ENCODE measurements at regions not wholly inside any gene's neighbourhood (a gene's known extent, or its start where the extent isn't known, plus 50 kb on each side); places are given as distances from the start of the nearest gene placed in this dataset.

DNA sequence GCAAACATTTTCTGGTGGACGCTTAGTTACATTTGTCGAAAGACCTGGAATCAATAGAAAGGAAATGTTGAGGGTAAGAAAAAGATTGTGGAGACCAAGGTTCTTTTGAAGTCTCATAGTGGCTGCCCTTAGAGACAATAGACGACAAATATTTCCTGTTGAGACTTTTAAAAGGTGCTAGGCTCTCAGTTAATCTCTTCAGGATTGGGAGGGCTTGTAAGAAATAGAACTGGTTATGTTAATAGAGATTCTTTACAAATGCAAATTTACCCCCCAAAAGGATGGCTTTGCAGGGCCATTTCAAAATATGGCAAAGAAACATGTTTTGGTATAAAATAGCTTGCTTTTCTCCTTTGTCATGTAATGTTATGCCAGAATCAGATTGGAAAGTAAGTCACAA is 428.2 kb upstream of the CTNND2 start:
- Mint-ChIP-seq H3K36me3 (ENCODE audit: insufficient read depth in 1 of 3, low read depth in 3 of 3) (peaks cover 13 to 19% (median 13%) of the 10 kb centered on the region in 3 experiments), H3K27ac (peak overlapping the region; percentile 90 to 98 (median 91)), H3K4me1 (peaks cover 58 to 64% of the 10 kb centered on the region in 2 experiments), H3K27me3 (ENCODE audit: low read depth) (no peaks in the 10 kb centered on the region), H3K4me3 (peak overlapping the region in 1 of 2 experiments; percentile 23; a peak in 2 of 5 replicates), H3K9me3 (peaks cover 13 to 15% of the 10 kb centered on the region in 2 experiments)
- H3T11ph ChIP-seq (ENCODE audit: low read length): no peak overlapping the region
- H3K18ac ChIP-seq (ENCODE audit: insufficient read length, low read depth, low read length): no peak overlapping the region
- H3K4me2 ChIP-seq (ENCODE audit: insufficient read depth, insufficient read length, low read length): no peak overlapping the region
- peak overlapping the region; percentile 87 for H3K27ac ChIP-seq (ENCODE audit: insufficient read length, low read depth, low read length)
- no peak overlapping the region for H2AFZ ChIP-seq (ENCODE audit: low read length)
- no peak overlapping the region for H3K56ac ChIP-seq (ENCODE audit: insufficient read length, low read depth, low read length)
- H3K23me2 ChIP-seq (ENCODE audit: insufficient read length, low read depth, low read length, poor library complexity, severe bottlenecking): no peaks in the 10 kb centered on the region
- no peak overlapping the region for H2BK12ac ChIP-seq (ENCODE audit: insufficient read length, low read depth, low read length)
- H2BK5ac ChIP-seq (ENCODE audit: insufficient read length, low read length): no peak overlapping the region
- H4K91ac ChIP-seq (ENCODE audit: insufficient read length, low read depth, low read length): no peak overlapping the region
- no peak overlapping the region for H4K5ac ChIP-seq (ENCODE audit: insufficient read length, low read depth, low read length)
- no peak overlapping the region for H4K8ac ChIP-seq (replicated peaks; ENCODE audit: insufficient read length, low read depth, low read length)
- H3K23ac ChIP-seq (ENCODE audit: insufficient read length, low read depth, low read length): no peak overlapping the region
- TF ChIP-seq, protein P1, sequence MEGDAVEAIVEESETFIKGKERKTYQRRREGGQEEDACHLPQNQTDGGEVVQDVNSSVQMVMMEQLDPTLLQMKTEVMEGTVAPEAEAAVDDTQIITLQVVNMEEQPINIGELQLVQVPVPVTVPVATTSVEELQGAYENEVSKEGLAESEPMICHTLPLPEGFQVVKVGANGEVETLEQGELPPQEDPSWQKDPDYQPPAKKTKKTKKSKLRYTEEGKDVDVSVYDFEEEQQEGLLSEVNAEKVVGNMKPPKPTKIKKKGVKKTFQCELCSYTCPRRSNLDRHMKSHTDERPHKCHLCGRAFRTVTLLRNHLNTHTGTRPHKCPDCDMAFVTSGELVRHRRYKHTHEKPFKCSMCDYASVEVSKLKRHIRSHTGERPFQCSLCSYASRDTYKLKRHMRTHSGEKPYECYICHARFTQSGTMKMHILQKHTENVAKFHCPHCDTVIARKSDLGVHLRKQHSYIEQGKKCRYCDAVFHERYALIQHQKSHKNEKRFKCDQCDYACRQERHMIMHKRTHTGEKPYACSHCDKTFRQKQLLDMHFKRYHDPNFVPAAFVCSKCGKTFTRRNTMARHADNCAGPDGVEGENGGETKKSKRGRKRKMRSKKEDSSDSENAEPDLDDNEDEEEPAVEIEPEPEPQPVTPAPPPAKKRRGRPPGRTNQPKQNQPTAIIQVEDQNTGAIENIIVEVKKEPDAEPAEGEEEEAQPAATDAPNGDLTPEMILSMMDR (conservative IDR thresholded peaks at IDR 0.05): no peak
- no peaks in the 10 kb centered on the region for H3K79me2 ChIP-seq (ENCODE audit: insufficient read depth, low read length)
- peaks cover 7% of the 10 kb centered on the region for H3K9me3 ChIP-seq (ENCODE audit: control insufficient read depth, low read depth, low read length)
- H2BK15ac ChIP-seq (ENCODE audit: low read depth, low read length): no peak overlapping the region
- no peak overlapping the region for H3K14ac ChIP-seq (ENCODE audit: insufficient read depth, low read length)
- no peak overlapping the region for H2AK5ac ChIP-seq (ENCODE audit: insufficient read length, low read length)
- no peak overlapping the region for H2BK20ac ChIP-seq (ENCODE audit: low read depth, low read length, poor library complexity, severe bottlenecking)
- H3K9ac ChIP-seq (ENCODE audit: extremely low read depth, insufficient read length, low read length): no peak overlapping the region
- H4K20me1 ChIP-seq (ENCODE audit: control insufficient read depth, insufficient read depth, insufficient read length): no peaks in the 10 kb centered on the region
- no CpG with 5 or more reads among the region's 3 CpGs for WGBS (ENCODE audit: extremely low coverage, insufficient read length, low lambda C conversion rate)
- DNase-seq: no peak
- no peak overlapping the region for H2BK120ac ChIP-seq (ENCODE audit: low read depth, low read length, poor library complexity, severe bottlenecking)
- H3K4me1 ChIP-seq (ENCODE audit: insufficient read depth, low read length): peaks cover 7% of the 10 kb centered on the region; the same call in 1 of the 2 replicates
- no peak overlapping the region for H3K4ac ChIP-seq (ENCODE audit: low read depth, low read length)
- H3K27me3 ChIP-seq (ENCODE audit: insufficient read depth, low read length): no peaks in the 10 kb centered on the region
- H3K79me1 ChIP-seq (ENCODE audit: insufficient read depth, low read depth, low read length, poor library complexity, severe bottlenecking): no peaks in the 10 kb centered on the region
